Activated CD8-positive, alpha-beta T cell treated with anti-CD3 and anti-CD28 coated beads for 36 hours (primary cell): ENCODE measurements at regions not wholly inside any gene's neighbourhood (a gene's known extent, or its start where the extent isn't known, plus 50 kb on each side); places are given as distances from the start of the nearest gene placed in this dataset.

Experiments
- ATAC-seq: fragments of 200-7000 bp; cut with Tn5 transposase; one replicate; pipeline ENCODE4 v1.10.0; 2021; ENCODE audit warnings: mild to moderate bottlenecking, moderate library complexity
- CTCF ChIA-PET: fragments of 350-600 bp; sonication (Branson Sonifier 250); formaldehyde crosslinking; loops from one replicate; lab custom pipeline; 2021; ENCODE audit warnings: antibody characterized with exemption; lab: Charles Lee
- POLR2A ChIA-PET: fragments of 350-600 bp; sonication (Branson Sonifier 250); formaldehyde crosslinking; loops from one replicate; lab custom pipeline; 2021; ENCODE audit warnings: antibody characterized with exemption; lab: Charles Lee
- DNase-seq: peaks from one replicate; pipeline ENCODE4 v3.0.0-alpha.2; 2020
- H3K27ac Mint-ChIP-seq: one replicate; pipeline ENCODE4 v1.8.0; 2021; ENCODE audit warnings: mild to moderate bottlenecking, mixed read lengths
- H3K27me3 Mint-ChIP-seq: one replicate; pipeline ENCODE4 v1.8.0; 2021; ENCODE audit warnings: mixed read lengths
- H3K36me3 Mint-ChIP-seq: one replicate; pipeline ENCODE4 v1.8.0; 2021; ENCODE audit warnings: low read depth, mixed read lengths
- H3K4me1 Mint-ChIP-seq: one replicate; pipeline ENCODE4 v1.8.0; 2021; ENCODE audit warnings: low read depth, mixed read lengths
- H3K4me3 Mint-ChIP-seq: one replicate; pipeline ENCODE4 v1.8.0; 2021; ENCODE audit warnings: mild to moderate bottlenecking, moderate library complexity, mixed read lengths
- H3K9me3 Mint-ChIP-seq: one replicate; pipeline ENCODE4 v1.8.0; 2021; ENCODE audit warnings: mixed read lengths
- intact Hi-C: fragments of 100-400 bp; cut with micrococcal nuclease; formaldehyde crosslinking; loops from one replicate; pipeline ENCODE4 v1.10.0; 2022
- TF ChIP-seq, protein P1 (sequence below): fragments of 200-600 bp; IDR thresholded peaks from one replicate; pipeline ENCODE4 v1.8.0; 2022; ENCODE audit warnings: antibody characterized with exemption, mild to moderate bottlenecking

DNA sequence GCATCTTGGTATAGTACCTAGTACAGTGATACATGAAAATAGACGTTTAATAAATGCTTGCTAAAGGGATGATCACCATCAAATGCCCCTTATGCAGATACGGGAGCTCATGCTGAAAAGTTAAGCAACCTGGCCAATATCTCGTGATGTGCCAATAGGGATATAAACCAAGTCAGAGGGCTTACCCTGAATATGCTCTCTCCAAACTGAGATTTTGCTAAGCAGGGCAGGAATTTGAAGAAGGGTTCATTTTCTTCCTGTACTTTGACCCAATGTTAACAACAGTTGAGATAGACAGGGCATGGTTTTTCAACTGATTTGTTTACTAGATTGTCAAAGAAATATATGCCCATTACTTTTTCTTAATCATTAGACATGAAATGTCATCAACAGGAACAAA lies 219.3 kb upstream of the PREP start:
- no peaks in the 10 kb centered on the region for H3K9me3 Mint-ChIP-seq
- H3K27me3 Mint-ChIP-seq, result peaks cover 3% of the 10 kb centered on the region
- intact Hi-C loops, result no loop called here
- no peak overlapping the region for H3K4me3 Mint-ChIP-seq
- H3K36me3 Mint-ChIP-seq, result no peaks in the 10 kb centered on the region
- ATAC-seq, result no peak
- POLR2A ChIA-PET, result interaction anchor here (0.7 to 1.3 kb wide), 2 partner anchors 15 to 31 kb away, joined by 3 to 4 read pairs; no protein-coding TSS in a partner anchor
- CTCF ChIA-PET, result interaction anchor here (1.1 kb wide), 1 partner anchor 26 kb away, joined by 3 read pairs; no protein-coding TSS in a partner anchor
- TF ChIP-seq, protein P1, sequence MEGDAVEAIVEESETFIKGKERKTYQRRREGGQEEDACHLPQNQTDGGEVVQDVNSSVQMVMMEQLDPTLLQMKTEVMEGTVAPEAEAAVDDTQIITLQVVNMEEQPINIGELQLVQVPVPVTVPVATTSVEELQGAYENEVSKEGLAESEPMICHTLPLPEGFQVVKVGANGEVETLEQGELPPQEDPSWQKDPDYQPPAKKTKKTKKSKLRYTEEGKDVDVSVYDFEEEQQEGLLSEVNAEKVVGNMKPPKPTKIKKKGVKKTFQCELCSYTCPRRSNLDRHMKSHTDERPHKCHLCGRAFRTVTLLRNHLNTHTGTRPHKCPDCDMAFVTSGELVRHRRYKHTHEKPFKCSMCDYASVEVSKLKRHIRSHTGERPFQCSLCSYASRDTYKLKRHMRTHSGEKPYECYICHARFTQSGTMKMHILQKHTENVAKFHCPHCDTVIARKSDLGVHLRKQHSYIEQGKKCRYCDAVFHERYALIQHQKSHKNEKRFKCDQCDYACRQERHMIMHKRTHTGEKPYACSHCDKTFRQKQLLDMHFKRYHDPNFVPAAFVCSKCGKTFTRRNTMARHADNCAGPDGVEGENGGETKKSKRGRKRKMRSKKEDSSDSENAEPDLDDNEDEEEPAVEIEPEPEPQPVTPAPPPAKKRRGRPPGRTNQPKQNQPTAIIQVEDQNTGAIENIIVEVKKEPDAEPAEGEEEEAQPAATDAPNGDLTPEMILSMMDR, result no peak
- no peak overlapping the region for H3K27ac Mint-ChIP-seq
- H3K4me1 Mint-ChIP-seq, result peaks cover 18% of the 10 kb centered on the region
- no peak for DNase-seq

DNA sequence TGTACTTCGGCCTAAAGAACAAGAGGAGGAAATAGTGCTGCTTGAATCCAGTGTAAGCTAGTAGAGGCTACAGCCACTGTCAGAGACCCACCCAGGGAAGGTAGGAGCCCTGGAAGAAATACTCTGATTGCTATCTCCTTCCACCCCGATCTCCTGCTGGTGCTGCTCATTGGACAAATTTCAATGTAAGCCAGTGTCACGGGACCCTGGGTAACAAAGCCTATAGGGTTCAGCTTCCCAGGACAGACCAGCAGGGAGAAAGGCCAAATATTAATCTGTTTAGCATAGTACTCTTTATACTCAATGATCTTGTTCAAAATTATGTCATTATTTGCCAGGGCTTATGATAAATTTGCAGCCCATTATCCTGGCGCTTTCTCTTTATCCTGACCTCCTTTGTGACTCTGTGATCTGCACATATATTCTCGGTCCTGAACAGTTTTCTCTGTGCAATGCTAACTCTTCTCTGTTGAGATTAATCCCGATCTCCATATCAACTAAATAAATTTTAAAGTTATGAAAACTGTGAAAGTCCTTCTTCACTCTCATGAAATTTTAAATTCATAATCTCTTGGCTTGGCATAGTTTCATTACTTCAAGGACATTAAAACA lies 218.8 kb upstream of the PREP start:
- no peaks in the 10 kb centered on the region for H3K36me3 Mint-ChIP-seq
- peaks cover 17% of the 10 kb centered on the region for H3K4me1 Mint-ChIP-seq
- ChIA-PET POLR2A (interaction anchor here (1.3 to 1.5 kb wide), 2 partner anchors 25 to 31 kb away, joined by 4 read pairs; no protein-coding TSS in a partner anchor), CTCF (interaction anchor here (1.1 to 1.3 kb wide), 3 partner anchors 10 to 27 kb away, joined by 3 to 4 read pairs (median 3); no protein-coding TSS in a partner anchor)
- peaks cover 3% of the 10 kb centered on the region for H3K27me3 Mint-ChIP-seq
- ATAC-seq, result no peak
- intact Hi-C loops, result no loop called here
- H3K9me3 Mint-ChIP-seq, result no peaks in the 10 kb centered on the region
- DNase-seq, result no peak
- H3K27ac Mint-ChIP-seq, result peak overlapping the region; percentile 23
- no peak overlapping the region for H3K4me3 Mint-ChIP-seq
- TF ChIP-seq, protein P1, result no peak

DNA sequence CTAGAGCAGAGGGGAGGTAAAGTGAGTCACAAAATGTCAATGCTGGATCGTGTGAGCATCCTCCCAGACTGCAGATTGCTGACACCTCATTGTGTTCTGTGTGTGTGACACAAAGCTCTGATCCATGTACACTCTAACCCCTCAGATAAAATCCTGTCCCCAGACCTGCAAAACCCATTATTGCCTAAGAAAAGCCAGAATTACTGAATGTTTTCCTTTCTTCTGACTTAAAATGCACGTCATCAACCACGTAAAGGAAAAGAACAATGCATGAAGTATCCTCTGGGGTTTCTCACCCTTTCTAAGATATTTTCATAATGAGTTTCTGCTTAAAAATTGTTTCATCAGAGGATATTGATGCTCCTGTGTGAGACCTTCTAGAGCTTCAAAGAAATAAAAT lies 218.0 kb upstream of the PREP start:
- Mint-ChIP-seq H3K4me1 (peaks cover 10% of the 10 kb centered on the region), H3K27me3 (peaks cover 3% of the 10 kb centered on the region), H3K4me3 (no peak overlapping the region), H3K36me3 (no peaks in the 10 kb centered on the region), H3K9me3 (no peaks in the 10 kb centered on the region), H3K27ac (peak overlapping the region; percentile 85)
- CTCF ChIA-PET, result interaction anchor here (0.8 to 1.3 kb wide), 3 partner anchors 9 to 190 kb away, joined by 3 to 4 read pairs (median 3); no protein-coding TSS in a partner anchor
- TF ChIP-seq, protein P1, result no peak
- ATAC-seq, result peak; percentile 93
- DNase-seq, result peak; percentile 22
- intact Hi-C loops, result no loop called here
- POLR2A ChIA-PET, result interaction anchor here (0.6 to 1.5 kb wide), 5 partner anchors 13 to 30 kb away, joined by 3 to 4 read pairs (median 4); no protein-coding TSS in a partner anchor

DNA sequence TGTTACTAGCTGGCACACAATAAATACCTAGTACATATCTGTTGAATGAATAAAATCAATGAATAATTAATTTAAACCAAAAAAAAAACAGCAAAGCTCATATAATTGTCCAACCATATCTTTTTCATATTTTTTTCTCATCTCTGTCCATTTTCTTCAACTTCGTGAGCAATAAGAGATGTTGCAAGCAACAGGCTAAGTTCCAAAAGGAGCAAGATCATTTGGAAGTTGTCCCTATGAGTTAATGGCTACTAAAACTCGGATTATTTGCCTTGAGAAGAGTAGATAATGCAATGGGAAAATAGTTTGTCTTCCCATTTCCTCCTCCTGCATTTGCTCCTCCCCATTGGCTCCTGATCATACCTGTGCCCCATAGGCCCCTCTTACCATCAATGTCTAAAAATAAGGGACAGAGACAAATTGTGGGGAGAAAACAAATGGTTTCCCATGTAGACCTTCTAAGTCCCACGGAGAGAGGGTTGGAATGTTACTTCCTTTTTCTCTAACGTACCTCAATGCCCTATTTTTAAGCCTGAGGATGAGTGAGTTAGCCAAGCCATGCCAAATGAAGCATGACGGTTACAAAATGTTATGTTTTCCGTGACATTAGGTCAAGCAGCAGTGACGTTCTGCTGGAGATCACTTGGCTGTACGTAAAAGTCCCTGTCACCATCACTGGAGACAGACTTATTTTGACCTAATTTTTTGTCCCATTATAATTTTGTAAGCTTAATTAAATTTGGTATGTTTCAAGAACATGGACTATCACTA lies 217.3 kb upstream of the PREP start:
- Mint-ChIP-seq H3K4me3 (no peak overlapping the region), H3K27ac (peak overlapping the region; percentile 85), H3K9me3 (peaks cover 2% of the 10 kb centered on the region), H3K4me1 (peaks cover 10% of the 10 kb centered on the region), H3K36me3 (no peaks in the 10 kb centered on the region), H3K27me3 (peaks cover 3% of the 10 kb centered on the region)
- CTCF ChIA-PET, result interaction anchor here (0.8 to 1.2 kb wide), 2 partner anchors 8 to 189 kb away, joined by 3 read pairs; no protein-coding TSS in a partner anchor
- ATAC-seq, result no peak
- TF ChIP-seq, protein P1, result no peak
- POLR2A ChIA-PET, result interaction anchor here (0.6 to 1.5 kb wide), 4 partner anchors 12 to 26 kb away, joined by 3 to 4 read pairs (median 4); no protein-coding TSS in a partner anchor
- intact Hi-C loops, result no loop called here
- no peak for DNase-seq
